ENCODE measurements at regions not wholly inside any gene's neighbourhood (a gene's known extent, or its start where the extent isn't known, plus 50 kb on each side); places are given as distances from the start of the nearest gene placed in this dataset.

GRCh38 chr1:34341896-34342295, 165.2 kb downstream of the C1orf94 start:
- H3K4me3 ChIP-seq (replicated peaks; ENCODE audit: low read depth, low read length) = no peak overlapping the region
- H3K36me3 ChIP-seq (ENCODE audit: control insufficient read depth, insufficient read depth, low read length) = no peaks in the 10 kb centered on the region
- no peak for TF ChIP-seq CTCF (IDR thresholded peaks at IDR 0.05; ENCODE audit: insufficient read depth, low read length, poor library complexity, severe bottlenecking)
- no peaks in the 10 kb centered on the region for H3K27me3 ChIP-seq (replicated peaks; ENCODE audit: control insufficient read depth, insufficient read depth, low read length)
- no peak for DNase-seq (ENCODE audit: extremely low read depth, insufficient read length)

- TF ChIP-seq CTCF (IDR thresholded peaks at IDR 0.05; ENCODE audit: insufficient read depth, low read length, poor library complexity, severe bottlenecking) = peak; percentile 25
- no peak overlapping the region for H3K4me3 ChIP-seq (replicated peaks; ENCODE audit: low read depth, low read length)
- no peaks in the 10 kb centered on the region for H3K27me3 ChIP-seq (replicated peaks; ENCODE audit: control insufficient read depth, insufficient read depth, low read length)
- no peaks in the 10 kb centered on the region for H3K36me3 ChIP-seq (ENCODE audit: control insufficient read depth, insufficient read depth, low read length)
- DNase-seq (ENCODE audit: extremely low read depth, insufficient read length) = no peak
Observed at GRCh38 chr1:34342334-34342733, 165.6 kb downstream of the C1orf94 start.

GRCh38 chr1:34346128-34346527, 169.4 kb downstream of the C1orf94 start:
- DNase-seq (ENCODE audit: extremely low read depth, insufficient read length) = no peak
- Histone ChIP-seq H3K36me3 (ENCODE audit: control insufficient read depth, insufficient read depth, low read length) (no peaks in the 10 kb centered on the region), H3K27me3 (replicated peaks; ENCODE audit: control insufficient read depth, insufficient read depth, low read length) (no peaks in the 10 kb centered on the region), H3K4me3 (replicated peaks; ENCODE audit: low read depth, low read length) (no peak overlapping the region)
- no peak for TF ChIP-seq CTCF (IDR thresholded peaks at IDR 0.05; ENCODE audit: insufficient read depth, low read length, poor library complexity, severe bottlenecking)

- no peak for TF ChIP-seq CTCF (IDR thresholded peaks at IDR 0.05; ENCODE audit: insufficient read depth, low read length, poor library complexity, severe bottlenecking)
- Histone ChIP-seq H3K27me3 (replicated peaks; ENCODE audit: control insufficient read depth, insufficient read depth, low read length) (no peaks in the 10 kb centered on the region), H3K36me3 (ENCODE audit: control insufficient read depth, insufficient read depth, low read length) (no peaks in the 10 kb centered on the region), H3K4me3 (replicated peaks; ENCODE audit: low read depth, low read length) (no peak overlapping the region)
- no peak for DNase-seq (ENCODE audit: extremely low read depth, insufficient read length)
Observed at GRCh38 chr1:34353409-34353808, 176.7 kb downstream of the C1orf94 start.

GRCh38 chr1:34354367-34354766, 177.7 kb downstream of the C1orf94 start:
- no peak for DNase-seq (ENCODE audit: extremely low read depth, insufficient read length)
- Histone ChIP-seq H3K27me3 (replicated peaks; ENCODE audit: control insufficient read depth, insufficient read depth, low read length) (no peaks in the 10 kb centered on the region), H3K4me3 (replicated peaks; ENCODE audit: low read depth, low read length) (no peak overlapping the region), H3K36me3 (ENCODE audit: control insufficient read depth, insufficient read depth, low read length) (no peaks in the 10 kb centered on the region)
- no peak for TF ChIP-seq CTCF (IDR thresholded peaks at IDR 0.05; ENCODE audit: insufficient read depth, low read length, poor library complexity, severe bottlenecking)

GRCh38 chr1:34356853-34357252, 180.1 kb downstream of the C1orf94 start:
- no peak for TF ChIP-seq CTCF (IDR thresholded peaks at IDR 0.05; ENCODE audit: insufficient read depth, low read length, poor library complexity, severe bottlenecking)
- Histone ChIP-seq H3K27me3 (replicated peaks; ENCODE audit: control insufficient read depth, insufficient read depth, low read length) (no peaks in the 10 kb centered on the region), H3K4me3 (replicated peaks; ENCODE audit: low read depth, low read length) (no peak overlapping the region), H3K36me3 (ENCODE audit: control insufficient read depth, insufficient read depth, low read length) (no peaks in the 10 kb centered on the region)
- DNase-seq (ENCODE audit: extremely low read depth, insufficient read length) = no peak

All from GM06990 (cell line).